Fibroblast of pulmonary artery (primary cell): ENCODE measurements at regions not wholly inside any gene's neighbourhood (a gene's known extent, or its start where the extent isn't known, plus 50 kb on each side); places are given as distances from the start of the nearest gene placed in this dataset.
"Not testable (repeated sequence)": the region's sequence is repeated elsewhere in the genome, so short reads cannot be mapped to it uniquely, and the experiment has no call there.

Experiments
- DNase-seq: peaks from one replicate; pipeline ENCODE4 v3.0.0-alpha.2; 2010; ENCODE audit warnings: low read depth
- H3K4me3 ChIP-seq: replicated peaks from 2 replicates; pipeline ENCODE4 v1.5.1; 2011; ENCODE audit warnings: low read depth, mild to moderate bottlenecking, control low read depth, low read length, moderate library complexity
- TF ChIP-seq, protein P1 (sequence below): IDR thresholded peaks from 2 replicates; pipeline ENCODE4 v1.5.1; 2011; ENCODE audit warnings: mild to moderate bottlenecking, control low read depth, low read length, inconsistent platforms; ENCODE audit errors: missing control alignments

DNA sequence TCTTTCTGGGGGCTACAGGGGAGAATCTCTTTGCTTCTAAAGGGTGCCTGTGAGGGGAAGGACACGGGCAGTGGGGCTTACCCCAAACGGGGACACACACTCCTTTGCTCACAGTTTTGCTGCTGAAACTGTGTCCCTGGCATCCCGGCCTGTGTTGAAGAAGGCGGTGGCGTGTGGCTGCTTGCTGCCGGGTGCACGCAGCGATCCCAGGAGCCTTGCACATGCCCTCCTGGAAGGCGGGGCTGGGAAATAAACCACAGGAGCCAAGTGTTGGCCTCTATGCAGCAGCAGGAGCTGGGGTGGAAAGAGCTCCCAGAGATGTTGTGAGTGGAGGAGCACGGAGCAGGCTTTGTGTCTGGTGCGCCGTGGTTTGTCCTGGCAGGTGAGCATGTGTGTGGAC is 131.0 kb upstream of the CIBAR2 start:
- TF ChIP-seq, protein P1, sequence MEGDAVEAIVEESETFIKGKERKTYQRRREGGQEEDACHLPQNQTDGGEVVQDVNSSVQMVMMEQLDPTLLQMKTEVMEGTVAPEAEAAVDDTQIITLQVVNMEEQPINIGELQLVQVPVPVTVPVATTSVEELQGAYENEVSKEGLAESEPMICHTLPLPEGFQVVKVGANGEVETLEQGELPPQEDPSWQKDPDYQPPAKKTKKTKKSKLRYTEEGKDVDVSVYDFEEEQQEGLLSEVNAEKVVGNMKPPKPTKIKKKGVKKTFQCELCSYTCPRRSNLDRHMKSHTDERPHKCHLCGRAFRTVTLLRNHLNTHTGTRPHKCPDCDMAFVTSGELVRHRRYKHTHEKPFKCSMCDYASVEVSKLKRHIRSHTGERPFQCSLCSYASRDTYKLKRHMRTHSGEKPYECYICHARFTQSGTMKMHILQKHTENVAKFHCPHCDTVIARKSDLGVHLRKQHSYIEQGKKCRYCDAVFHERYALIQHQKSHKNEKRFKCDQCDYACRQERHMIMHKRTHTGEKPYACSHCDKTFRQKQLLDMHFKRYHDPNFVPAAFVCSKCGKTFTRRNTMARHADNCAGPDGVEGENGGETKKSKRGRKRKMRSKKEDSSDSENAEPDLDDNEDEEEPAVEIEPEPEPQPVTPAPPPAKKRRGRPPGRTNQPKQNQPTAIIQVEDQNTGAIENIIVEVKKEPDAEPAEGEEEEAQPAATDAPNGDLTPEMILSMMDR: no peak
- DNase-seq: no peak

DNA sequence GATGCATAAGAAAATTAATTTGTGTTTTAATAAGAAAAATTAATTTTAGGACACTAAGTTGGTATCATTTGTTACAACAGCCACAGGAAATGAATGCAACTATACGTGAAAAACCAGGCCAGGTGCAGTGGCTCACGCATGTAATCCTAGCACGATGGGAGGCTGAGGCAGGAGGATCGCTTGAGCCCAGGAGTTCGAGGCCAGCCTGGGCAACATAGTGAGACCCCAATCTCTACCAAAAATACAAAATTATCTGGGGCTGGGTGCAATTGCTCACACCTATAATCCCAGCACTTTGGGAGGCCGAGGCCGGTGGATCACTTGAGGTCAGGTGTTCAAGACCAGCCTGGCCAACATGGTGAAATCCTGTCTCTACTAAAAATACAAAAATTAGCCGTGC is 132.2 kb upstream of the CIBAR2 start:
- not testable (repeated sequence) for H3K4me3 ChIP-seq, DNase-seq

More for the DNA sequence above, 131.0 kb upstream of the CIBAR2 start:
- no peak overlapping the region for H3K4me3 ChIP-seq

DNA sequence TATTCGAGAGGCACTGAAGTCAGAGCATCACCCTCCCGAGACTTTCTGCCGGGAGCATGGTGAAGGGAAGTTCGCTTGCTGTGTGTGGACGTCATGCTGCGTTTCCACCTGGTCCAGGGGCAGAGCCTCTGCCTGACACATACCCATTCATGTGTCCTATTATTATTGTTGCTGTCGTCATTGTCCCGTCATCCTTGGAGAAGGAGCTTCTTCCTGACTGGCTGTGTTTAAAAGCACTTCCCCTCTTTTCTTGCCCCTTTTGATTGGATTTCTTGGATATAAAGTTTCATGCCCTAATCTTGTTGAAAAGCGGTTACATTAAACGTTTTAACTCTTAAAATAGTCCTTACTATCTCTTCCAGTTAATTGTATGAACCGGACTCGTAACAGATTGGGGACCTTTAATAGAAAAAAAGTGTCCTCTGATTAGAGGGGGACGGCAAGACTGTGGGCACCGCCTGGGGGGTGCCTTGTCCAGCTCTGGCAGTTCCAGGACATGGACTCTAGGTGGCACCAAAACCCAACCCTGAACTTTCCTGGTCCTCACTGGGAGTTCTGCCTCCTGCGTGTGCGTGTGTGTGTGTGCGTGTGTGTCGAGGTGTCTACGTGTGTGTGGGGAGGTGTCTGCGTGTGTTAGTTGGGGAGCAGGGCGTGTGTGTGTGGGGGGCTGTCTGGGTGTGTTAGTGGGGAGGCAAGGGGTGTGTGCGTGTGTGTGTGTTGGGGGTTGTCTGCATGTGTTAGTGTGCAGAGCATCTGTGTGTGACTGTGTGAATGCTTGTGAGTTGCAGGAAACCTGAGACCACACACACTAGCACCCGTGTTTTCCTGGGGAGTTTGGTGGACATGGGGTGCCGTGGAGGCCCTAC is 133.3 kb upstream of the CIBAR2 start:
- no peak overlapping the region for H3K4me3 ChIP-seq
- TF ChIP-seq, protein P1: peak; percentile 97
- DNase-seq: peak; percentile 82

DNA sequence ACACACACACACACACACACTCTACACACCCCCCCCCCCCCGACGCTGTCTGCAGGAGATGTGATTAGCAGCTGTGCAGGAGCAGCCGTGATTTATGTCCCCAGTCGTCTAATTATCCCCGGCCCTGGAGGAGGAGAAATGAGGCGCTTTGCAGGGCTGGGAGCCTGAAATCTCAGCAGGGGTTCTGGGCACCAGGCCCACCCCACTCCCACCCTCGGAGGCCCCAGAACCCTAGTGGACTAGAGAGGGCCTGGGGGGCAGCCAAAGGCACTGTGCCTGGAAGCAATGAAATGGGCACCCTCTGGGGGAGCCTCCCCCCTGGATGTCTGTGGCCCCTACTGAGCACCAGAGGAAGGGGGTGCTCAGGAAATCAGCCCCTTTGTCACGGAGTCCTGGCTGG is 134.2 kb upstream of the CIBAR2 start:
- DNase-seq: no peak

DNA sequence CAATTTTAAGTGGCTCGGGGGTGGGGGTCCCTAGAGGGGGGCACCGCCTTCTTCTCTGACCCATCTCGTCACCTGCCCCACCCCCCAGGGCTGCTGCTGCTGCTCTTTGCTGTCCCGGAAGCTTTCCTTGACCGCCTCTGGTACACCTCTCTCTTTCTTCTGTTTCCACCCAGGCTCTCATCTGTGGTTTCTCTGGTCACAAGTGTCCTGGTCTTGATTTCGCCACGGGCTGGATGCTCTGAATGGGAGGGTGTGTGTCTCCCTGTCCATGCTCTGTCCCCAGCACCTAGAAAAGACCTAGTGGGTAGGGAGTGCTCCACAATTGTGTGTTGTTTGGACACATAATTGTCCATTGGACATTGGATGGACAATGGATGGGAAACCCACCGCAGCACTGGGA is 134.7 kb upstream of the CIBAR2 start:
- TF ChIP-seq, protein P1: no peak
- no peak for DNase-seq
- H3K4me3 ChIP-seq: no peak overlapping the region

More for the DNA sequence above, 134.2 kb upstream of the CIBAR2 start:
- TF ChIP-seq, protein P1: no peak
- no peak overlapping the region for H3K4me3 ChIP-seq

DNA sequence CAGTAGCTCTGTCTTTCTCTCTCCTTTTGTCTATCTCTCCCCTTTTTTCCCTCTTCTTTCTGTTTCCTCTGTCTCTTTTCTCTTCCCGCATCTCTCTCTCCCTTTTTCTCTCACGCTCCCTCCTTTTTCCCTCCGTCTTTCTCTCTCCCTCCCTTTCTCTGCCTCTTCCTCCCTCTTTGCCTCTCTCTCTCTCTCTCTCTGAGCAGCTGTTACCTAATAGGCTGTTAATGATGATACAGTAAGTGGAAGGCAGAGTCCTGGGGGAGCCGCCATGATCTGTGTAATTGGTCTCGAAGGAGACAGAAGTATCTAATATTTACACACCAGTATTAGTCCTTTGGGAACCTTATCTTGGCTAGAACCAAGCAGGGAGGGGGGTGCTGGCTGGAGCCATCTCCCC is 136.1 kb upstream of the CIBAR2 start:
- no peak for DNase-seq
- TF ChIP-seq, protein P1: no peak
- no peak overlapping the region for H3K4me3 ChIP-seq

DNA sequence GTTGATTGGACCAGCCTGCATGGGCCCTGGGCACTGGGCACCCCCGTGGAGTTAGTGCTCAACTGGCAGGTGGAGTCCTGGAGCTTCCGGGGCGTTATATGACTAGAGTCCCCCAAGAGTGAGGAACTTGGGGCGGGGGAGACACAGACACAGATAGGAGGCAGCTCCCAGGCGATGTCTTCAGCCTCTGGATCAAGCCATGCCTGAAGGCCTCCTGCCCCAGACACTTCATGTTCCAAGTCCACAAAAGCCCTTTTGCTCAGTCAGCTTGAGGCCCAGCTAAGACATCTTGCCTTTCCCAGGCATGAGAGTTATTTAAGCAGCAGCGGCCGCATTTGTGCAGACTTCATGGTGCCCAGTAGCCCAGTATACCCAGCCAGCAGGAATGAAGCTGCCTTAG is 136.6 kb upstream of the CIBAR2 start:
- TF ChIP-seq, protein P1: no peak
- no peak overlapping the region for H3K4me3 ChIP-seq
- no peak for DNase-seq
